HG02678 (cell line): ENCODE measurements at regions not wholly inside any gene's neighbourhood (a gene's known extent, or its start where the extent isn't known, plus 50 kb on each side); places are given as distances from the start of the nearest gene placed in this dataset.
"Not testable (repeated sequence)": the region's sequence is repeated elsewhere in the genome, so short reads cannot be mapped to it uniquely, and the experiment has no call there.

ENCODE experiments used
- ATAC-seq: cut with Tn5 transposase; IDR thresholded peaks from one replicate; pipeline ENCODE4 v1.9.1; 2021; ENCODE audit warnings: mild to moderate bottlenecking, moderate library complexity; ENCODE audit not compliant: unreplicated experiment

- no peak for ATAC-seq
Observed at GRCh38 chr17:74123866-74124444, 79.5 kb upstream of the RPL38 start.

- no peak for ATAC-seq
Observed at GRCh38 chr17:74125156-74125555, 78.3 kb upstream of the RPL38 start.

DNA sequence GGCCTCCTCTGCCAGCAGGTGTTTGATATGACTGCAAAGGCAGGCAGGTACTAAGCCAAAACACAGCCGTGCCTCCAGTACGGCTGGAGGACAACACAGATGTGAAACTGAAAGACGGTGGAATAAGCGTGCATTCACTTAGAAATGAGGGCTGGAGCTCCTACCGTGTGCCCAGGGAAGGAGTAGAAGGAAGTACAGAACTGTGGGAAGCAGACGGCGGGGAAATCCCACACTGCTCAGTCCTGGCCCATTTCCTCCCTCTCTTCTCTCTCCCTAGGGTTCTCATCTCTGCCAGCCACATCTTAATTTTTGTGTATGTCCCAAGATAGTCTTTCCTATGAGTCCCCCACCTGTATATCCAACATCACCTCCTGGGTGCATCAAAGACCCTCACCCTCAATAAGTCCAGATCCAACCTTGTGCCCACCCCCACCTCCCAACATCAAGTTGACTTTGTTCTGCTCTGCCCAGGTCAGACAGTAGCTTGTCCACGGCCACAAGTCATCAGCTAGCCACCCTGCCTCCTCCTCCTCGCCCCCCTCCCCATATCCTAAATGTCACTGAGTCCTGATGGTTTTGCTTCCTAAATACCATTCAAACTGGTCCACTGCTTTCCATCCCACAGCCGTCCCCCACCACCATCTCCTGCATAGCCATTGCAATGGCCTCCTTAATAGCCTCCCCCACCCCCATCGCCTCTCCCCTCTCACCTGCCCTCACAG is 77.1 kb upstream of the RPL38 start:
- ATAC-seq = no peak

- no peak for ATAC-seq
Observed at GRCh38 chr17:74126959-74127358, 76.5 kb upstream of the RPL38 start.

DNA sequence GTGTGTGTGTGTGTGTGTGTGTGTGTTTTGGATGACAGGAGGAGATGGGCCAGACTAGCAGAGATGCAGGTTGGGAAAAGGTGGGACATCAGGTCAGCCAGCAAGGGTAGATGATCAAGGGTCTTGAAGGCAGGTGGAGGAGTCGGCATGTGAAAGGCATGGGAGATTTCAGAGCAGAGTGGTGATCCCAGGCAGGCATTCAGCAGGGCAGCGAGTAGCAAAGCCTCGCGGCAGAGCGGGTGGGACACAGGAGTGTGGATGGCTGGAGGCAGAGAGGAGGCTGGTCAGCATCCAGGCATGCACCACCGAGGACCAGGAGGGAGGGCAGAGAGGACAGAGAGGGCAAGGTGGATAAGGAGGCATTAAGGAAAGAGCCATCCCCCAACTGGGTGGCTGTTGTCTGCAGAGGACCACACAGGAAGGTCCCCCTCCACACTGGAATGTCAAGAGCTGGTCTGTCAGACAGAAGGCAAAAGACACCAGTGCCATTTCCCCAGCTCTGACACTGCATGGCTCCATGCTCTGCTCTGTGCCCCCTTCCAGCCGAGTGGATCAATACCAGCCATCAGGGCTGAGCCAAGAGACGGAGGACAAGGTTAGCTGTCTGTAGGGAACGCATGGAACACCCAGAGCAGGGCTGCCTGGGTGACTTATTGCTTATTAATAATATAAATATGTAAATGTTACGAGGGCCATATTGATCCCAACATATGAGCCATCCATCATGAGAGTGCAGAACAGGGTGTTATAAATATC is 74.8 kb upstream of the RPL38 start:
- ATAC-seq = no peak

GRCh38 chr17:74129800-74130199 is 73.7 kb upstream of the RPL38 start:
- ATAC-seq = not testable (repeated sequence)

GRCh38 chr17:74130276-74130675 is 73.2 kb upstream of the RPL38 start:
- no peak for ATAC-seq

- no peak for ATAC-seq
Observed at GRCh38 chr17:74130841-74131240, 72.6 kb upstream of the RPL38 start.

DNA sequence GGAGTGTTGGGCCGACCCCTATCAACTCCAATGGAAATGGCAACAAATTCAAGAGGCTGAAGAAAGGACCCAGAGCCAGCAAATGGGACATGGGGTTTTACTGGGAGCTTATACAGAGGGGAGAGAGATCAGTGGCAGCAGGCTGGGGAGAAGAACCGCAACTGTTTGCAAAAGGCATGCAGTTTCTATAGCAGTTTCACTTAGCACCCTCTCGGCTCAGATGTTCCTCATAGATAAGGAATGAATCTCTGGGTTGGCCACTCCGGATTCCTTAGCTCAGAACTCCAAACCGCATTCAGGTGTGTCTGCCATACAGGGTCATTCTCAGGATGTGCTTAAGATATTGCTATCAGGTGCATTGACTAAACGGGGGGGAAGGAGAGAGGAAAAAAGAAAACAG is 71.1 kb upstream of the RPL38 start:
- no peak for ATAC-seq

- no peak for ATAC-seq
Observed at GRCh38 chr17:74133740-74134139, 69.7 kb upstream of the RPL38 start.

- not testable (repeated sequence) for ATAC-seq
Observed at GRCh38 chr17:74134234-74134633, 69.2 kb upstream of the RPL38 start.

DNA sequence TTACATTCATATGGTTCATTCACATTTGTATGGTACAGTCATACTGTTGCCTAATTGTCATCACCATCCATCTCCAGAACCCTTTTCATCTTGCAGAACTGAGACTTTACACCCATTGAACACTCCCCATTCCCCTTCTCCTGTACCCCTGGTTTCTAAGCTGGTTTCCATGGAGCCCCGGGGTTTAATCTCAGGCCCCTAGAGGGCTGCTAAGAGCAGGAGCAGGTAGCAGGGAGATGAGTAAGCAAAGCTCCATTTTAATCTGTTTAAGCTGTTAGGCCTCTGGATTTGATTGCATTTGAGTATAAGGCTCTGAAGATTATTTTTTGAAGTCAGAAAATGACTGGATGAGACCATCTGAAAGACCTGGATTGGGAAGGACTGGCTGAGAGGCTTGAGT is 68.5 kb upstream of the RPL38 start:
- ATAC-seq = no peak

DNA sequence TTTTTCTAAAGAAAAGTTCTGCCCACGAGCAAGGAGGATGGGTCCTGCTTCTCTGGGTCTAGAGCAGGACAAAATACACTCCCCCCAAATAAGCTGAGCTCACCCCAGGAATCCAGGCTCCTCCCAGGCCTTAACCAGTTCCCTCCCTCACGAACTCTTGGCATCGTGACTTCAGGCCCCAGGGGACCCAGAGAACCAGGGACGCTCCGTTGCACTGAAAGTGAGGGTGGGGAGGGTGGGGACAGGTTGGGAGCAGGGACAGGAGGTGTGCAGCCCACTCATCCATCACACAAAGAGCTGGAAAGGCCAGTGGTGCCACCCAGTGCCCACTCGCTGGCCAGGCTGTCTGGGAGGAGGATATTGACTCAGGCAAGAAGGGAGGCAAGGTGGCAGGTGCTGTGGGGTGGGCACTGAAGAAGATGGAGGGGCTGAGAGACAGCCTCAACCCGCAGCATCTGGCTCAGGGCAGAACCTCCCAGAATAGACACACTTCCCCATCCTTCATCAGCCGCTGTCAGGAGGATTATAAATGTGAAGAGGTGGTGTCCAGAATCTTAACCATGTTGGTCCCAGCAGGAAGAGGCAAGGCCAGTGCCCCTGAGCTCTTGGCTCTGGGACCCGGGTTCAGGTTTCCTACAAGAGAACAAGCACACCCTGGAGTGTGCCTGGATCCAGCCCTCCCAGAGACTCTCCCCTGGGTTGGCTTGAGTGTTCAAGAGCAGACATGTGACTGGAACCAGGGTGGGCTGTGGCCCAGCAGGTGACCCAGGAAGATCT is 67.9 kb upstream of the RPL38 start:
- no peak for ATAC-seq

- no peak for ATAC-seq
Observed at GRCh38 chr17:74137416-74137815, 66.1 kb upstream of the RPL38 start.

DNA sequence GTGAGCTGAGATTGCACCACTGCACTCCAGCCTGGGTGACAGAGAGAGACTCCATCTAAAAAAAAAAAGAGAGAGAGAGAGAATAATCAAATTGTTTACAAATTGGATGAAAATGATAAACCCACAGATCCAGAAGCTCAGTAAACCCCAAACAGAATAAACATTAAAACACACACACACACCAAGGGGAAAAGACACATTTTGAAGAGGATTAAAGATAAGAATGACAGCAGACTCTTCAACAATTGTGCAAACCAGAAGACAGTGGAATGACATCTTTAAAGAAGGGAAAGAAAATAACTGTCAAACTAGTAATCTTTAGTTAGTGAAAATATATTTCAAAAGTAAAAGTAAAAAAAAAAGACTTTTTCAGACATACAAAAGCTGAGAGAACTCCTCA is 64.4 kb upstream of the RPL38 start:
- ATAC-seq = no peak

DNA sequence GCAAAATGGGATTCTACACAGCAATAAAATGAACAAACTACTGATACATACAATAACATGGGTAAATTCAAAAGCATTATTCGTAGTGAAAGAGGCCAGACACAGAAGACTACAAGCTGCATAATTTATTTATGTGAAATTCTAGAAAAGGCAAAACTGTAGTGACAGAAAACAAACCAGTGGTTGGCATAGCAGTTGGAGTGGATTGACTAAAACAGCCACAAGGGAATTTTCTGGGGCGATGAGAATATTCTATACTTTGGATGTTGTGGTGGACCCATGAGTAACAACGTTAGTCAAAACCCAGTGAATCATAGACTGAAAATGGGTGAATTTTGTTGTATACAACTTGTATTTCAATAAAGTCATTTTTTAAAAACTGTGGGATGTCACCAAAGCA is 63.2 kb upstream of the RPL38 start:
- no peak for ATAC-seq

DNA sequence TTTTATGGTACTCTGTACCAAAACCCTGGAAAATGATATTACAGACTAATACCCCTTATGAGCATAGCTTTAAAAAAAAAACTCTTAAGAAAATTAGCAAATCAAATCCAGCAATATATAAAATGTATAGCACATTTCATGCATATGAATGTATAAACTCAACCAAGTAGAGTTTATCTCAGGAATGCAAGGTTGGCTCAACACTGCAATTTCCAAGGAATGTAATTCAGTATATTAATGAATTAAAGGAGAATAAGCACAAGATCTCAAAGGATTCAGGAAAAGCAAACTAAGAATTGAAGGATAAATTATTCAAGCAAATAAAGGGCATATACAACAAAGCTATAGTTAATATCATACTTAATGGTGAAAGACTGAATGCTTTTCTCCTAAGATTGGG is 61.9 kb upstream of the RPL38 start:
- ATAC-seq = no peak

DNA sequence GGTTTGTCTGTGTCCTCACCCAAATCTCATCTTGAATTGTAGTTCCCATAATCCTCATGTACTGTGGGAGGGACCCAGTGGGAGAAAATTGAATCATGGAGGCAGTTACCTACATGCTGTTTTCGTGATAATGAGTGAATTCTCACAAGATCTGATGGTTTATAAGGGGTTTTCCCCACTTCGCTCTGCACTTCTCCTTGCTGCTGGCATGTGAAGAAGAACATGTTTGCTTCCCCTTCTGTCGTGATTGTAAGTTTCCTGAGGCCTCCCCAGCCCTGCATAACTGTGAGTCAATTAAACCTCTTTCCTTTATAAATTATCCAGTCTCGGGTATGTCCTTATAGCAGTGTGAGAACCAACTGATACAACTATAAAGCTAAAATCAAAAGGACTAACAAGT is 60.2 kb upstream of the RPL38 start:
- ATAC-seq = not testable (repeated sequence)

GRCh38 chr17:74145756-74146155 is 57.7 kb upstream of the RPL38 start:
- ATAC-seq = no peak

DNA sequence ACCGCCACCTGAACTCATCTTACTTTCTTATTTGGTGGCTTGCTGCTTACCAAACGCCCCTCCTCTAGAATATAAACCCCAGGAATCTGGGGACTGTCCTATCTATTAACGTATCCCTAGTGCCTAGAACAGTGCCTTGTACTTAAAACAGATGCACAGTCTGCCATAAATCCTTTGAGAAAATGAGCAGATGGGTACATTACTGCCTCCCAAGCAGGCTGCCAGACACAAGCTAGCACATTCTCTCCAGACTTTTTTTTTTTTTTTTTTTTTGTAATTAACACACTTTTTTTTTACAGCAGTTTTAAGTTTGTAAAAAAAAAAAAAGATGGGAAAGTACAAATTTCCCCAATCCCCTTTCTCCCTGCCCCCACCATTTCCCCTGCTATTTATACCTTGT is 57.3 kb upstream of the RPL38 start:
- no peak for ATAC-seq

GRCh38 chr17:74147056-74147835 is 56.2 kb upstream of the RPL38 start:
- ATAC-seq = no peak
